HG02763 (cell line): ENCODE measurements at regions not wholly inside any gene's neighbourhood (a gene's known extent, or its start where the extent isn't known, plus 50 kb on each side); places are given as distances from the start of the nearest gene placed in this dataset.
"Not testable (repeated sequence)": the region's sequence is repeated elsewhere in the genome, so short reads cannot be mapped to it uniquely, and the experiment has no call there.

ENCODE experiments used
- ATAC-seq: cut with Tn5 transposase; IDR thresholded peaks from one replicate; pipeline ENCODE4 v1.9.1; 2021; ENCODE audit warnings: mild to moderate bottlenecking, moderate library complexity; ENCODE audit not compliant: unreplicated experiment

- not testable (repeated sequence) for ATAC-seq
Observed at GRCh38 chrX:19229896-19230295, 107.6 kb upstream of the ADGRG2 start.

DNA sequence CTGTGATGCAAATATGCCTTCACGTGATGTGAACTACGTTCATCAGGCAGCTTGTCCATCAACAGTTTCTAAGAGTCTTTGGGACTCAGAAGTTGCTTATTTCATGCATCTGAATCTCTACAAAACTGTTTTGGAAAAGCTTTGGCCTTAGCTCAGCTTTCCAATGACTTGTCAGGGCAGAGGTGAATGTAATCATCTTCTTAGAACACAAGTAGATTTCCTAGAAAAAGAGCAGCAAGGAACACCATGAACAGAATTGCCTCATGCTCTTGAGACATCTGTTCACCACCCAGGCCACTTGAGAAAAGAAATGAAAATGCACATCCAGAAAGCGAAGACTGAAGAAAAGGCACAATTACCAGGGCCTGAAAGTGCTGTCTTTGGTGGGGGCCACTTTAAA, 105.8 kb upstream of the PDHA1 start:
- no peak for ATAC-seq

DNA sequence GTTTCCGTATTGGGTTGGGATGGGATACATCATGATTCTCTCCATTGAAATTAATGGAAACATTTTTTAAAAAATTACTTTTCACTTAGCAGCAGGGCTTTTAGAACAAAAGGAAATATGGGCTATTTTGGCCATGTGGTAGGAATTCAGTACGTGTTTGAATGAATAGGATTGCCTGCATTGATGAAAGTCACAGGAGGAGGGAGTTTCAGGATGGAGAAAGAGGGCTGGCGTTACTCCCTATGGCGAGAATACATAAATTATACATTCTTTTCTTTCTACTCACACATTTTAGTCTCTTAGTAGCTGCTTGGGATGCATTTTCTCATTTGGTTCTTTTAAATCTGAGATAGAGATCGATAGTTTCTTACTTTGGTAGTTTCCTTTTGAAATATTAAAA, 100.3 kb upstream of the PDHA1 start:
- no peak for ATAC-seq

DNA sequence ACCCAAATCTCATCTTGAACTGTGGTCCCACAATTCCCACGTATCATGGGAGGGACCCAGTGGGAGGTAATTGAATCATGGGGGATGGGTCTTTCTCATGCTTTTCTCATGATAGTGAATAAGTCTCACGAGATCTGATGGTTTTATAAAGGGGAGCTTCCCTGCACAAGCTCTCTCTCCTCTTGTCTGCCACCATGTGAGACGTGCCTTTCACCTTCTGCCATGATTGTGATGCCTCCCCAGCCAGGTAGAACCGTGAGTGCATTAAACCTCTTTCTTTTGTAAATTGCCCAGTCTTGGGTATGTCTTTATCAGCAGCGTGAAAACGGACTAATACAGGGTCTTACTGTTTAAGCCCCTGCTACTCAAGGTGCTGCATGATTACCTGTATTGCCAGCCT, 98.8 kb upstream of the PDHA1 start:
- ATAC-seq, result not testable (repeated sequence)

DNA sequence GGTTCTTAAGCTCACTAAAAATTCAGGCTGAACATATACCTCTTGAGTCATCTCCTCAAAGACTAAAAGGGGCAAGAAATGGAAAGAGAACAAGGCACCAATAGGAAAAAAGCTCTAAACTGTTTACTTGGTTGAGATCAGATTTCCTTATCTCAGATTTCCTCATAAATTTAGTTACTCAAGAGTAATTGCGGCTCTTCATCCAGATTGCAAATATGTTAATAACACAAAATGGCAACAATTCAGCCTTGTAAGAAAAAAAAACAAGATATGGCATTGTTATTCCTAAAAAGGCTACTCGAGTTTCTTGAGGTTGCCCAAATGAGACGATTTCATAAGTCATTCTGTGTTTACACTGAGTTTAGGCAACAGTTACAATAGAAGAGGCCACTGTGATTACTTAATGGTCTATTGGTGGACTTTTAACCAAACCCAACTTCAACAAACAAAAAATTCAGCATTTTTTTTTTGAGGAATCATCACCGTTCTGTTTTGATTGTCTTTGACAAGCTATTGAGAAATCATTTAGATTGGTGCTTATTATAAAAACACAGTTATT, 97.9 kb upstream of the PDHA1 start:
- ATAC-seq, result no peak

GRCh38 chrX:19256986-19257385, 86.7 kb upstream of the PDHA1 start:
- no peak for ATAC-seq

GRCh38 chrX:19261026-19261425, 82.7 kb upstream of the PDHA1 start:
- ATAC-seq, result not testable (repeated sequence)

DNA sequence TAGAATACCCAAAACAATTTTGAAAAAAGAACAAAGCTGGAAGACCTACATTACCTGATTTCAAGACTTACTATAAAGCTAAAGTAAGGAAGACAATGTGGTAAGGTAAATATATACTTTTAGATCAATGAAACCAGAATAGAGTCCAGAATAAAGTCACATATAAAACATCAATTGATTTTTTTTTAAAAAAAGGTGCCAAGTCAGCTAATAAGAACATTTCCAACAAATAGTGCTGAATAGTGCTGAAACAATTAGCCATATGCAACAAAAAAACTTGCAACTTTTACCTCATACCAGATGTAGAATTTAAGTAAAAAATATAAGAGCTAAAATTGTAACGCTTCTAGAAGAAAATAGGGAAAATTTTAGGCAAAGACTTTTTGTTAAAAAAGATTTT, 73.0 kb upstream of the PDHA1 start:
- ATAC-seq, result no peak

- ATAC-seq, result no peak
Observed at GRCh38 chrX:19272452-19272851, 71.3 kb upstream of the PDHA1 start.

- no peak for ATAC-seq
Observed at GRCh38 chrX:19280636-19281035, 63.1 kb upstream of the PDHA1 start.

DNA sequence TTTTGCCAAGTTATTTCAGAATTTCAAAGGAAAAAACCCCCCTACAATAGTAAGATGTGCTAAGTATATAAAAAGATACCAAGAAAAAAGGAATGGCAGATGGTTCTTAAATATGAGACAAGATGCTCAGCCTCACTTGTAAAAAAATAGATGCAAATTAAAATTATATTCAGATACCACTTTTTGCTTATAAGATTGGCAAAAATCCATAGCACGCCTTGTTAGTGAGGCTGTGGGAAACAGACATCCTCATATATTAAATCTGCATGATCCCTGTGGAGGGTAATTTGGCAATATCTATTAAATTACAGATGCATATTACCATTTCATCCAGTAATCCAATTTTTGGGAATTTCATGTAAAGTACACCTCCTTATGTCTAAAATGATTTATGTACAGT, 62.5 kb upstream of the PDHA1 start:
- ATAC-seq, result no peak

DNA sequence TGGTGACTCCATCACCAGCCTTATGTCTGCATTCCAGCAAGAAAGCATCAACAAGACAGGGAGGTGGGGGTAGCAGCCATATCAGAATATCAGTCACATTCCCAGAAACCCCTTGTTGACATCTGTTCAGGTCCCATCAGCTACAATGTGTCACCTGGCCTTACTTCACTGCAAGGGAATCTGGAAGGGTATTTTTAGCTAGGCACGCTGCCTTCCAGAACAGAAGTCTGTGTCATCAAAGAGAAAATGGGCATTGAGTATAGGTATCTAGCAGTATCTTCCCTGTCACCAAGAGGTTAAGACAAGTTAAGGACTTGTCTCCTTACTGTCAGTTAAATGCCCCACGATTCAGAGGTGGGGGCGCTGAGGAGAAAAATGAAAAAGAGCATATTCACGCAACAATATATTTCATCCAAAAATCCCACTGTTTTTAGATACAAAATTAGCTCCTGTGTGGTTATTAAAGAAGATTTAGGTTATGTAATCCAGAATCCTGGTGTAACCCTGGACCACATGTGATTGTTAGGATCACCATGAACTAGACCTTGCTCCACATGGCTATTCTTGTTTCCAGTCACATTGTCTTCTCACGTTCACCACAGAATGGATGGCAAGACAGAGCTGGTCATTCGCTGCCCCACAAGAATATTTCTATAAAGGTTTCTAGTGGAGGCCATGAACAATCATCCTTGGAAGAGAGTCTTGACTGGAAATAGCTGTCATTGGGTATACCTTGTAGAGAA, 60.0 kb upstream of the PDHA1 start:
- ATAC-seq, result no peak

- ATAC-seq, result no peak
Observed at GRCh38 chrX:19285857-19286256, 57.9 kb upstream of the PDHA1 start.

DNA sequence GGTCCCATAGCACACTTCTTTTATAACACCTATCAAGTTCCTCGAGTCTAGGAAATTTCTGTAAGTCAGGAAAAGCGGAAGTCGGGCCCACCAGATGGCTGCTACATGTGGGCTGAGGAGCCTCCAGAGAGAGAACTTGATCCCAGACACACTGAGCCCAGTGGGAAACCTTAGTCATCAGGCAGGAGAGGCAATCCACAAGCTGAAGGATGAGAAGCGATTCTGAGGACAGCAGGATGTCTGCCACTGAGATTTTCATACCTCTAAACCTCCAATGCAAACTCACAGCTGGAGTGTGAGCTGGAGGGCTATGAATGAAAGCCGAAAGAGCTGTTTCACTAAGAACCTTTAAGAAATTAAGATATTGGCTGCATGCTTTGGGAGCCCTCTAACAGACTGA, 52.6 kb upstream of the PDHA1 start:
- no peak for ATAC-seq

- ATAC-seq, result no peak
Observed at GRCh38 chrX:19293606-19294325, 50.0 kb upstream of the PDHA1 start.
